ENCODE measurements at regions not wholly inside any gene's neighbourhood (a gene's known extent, or its start where the extent isn't known, plus 50 kb on each side); places are given as distances from the start of the nearest gene placed in this dataset.
A peak's percentile ranks its signal among the peaks of the same experiment; 100 is the strongest.

GRCh38 chr19:30224689-30225606 is 147.2 kb upstream of the ZNF536 start:
- H3K4me1 ChIP-seq (ENCODE audit: control insufficient read depth, insufficient read depth, low read length), result no peaks in the 10 kb centered on the region
- WGBS, result 5% methylated on average over 43 of the region's 43 CpGs
- peak overlapping the region; percentile 57 for H3K4me3 ChIP-seq (ENCODE audit: low read length)
- no peaks in the 10 kb centered on the region for H3K9me3 ChIP-seq (ENCODE audit: control insufficient read depth, low read length)
- no peaks in the 10 kb centered on the region for H3K27me3 ChIP-seq (ENCODE audit: control insufficient read depth, insufficient read depth)
- ATAC-seq (no peak), DNase-seq (peak in 1 of 3 donors; percentile 44)
- no peak overlapping the region for H3K27ac ChIP-seq (ENCODE audit: low read length)
- intact Hi-C loops (cut with DNase I), result loop anchor here in 3 of 4 donors (5.0 to 10.0 kb wide), 3 partner anchors 182 to 427 kb away; no protein-coding TSS in a partner anchor

GRCh38 chr19:30225676-30226463 is 146.3 kb upstream of the ZNF536 start:
- Histone ChIP-seq H3K27me3 (ENCODE audit: control insufficient read depth, insufficient read depth) (no peaks in the 10 kb centered on the region), H3K27ac (ENCODE audit: low read length) (no peak overlapping the region), H3K9me3 (ENCODE audit: control insufficient read depth, low read length) (no peaks in the 10 kb centered on the region), H3K4me1 (ENCODE audit: control insufficient read depth, insufficient read depth, low read length) (no peaks in the 10 kb centered on the region), H3K4me3 (ENCODE audit: low read length) (peak overlapping the region; percentile 57)
- 1% methylated on average over 84 of the region's 84 CpGs for WGBS
- intact Hi-C loops (cut with DNase I), result loop anchor here in 3 of 4 donors (5.0 to 10.0 kb wide), 3 partner anchors 181 to 426 kb away; no protein-coding TSS in a partner anchor
- ATAC-seq, result no peak
- DNase-seq, result peak in 1 of 3 donors; percentile 56

- intact Hi-C loops (cut with DNase I), result loop anchor here in 3 of 4 donors (5.0 to 10.0 kb wide), 3 partner anchors 181 to 426 kb away; no protein-coding TSS in a partner anchor
- no peaks in the 10 kb centered on the region for H3K4me1 ChIP-seq (ENCODE audit: control insufficient read depth, insufficient read depth, low read length)
- 2% methylated on average over 29 of the region's 29 CpGs for WGBS
- ATAC-seq (peak in 1 of 2 donors; percentile 35), DNase-seq (peak in 2 of 3 donors; percentile 65 to 66)
- no peaks in the 10 kb centered on the region for H3K9me3 ChIP-seq (ENCODE audit: control insufficient read depth, low read length)
- H3K4me3 ChIP-seq (ENCODE audit: low read length), result peak overlapping the region; percentile 57
- no peak overlapping the region for H3K27ac ChIP-seq (ENCODE audit: low read length)
- H3K27me3 ChIP-seq (ENCODE audit: control insufficient read depth, insufficient read depth), result no peaks in the 10 kb centered on the region
Measured at GRCh38 chr19:30226464-30227011, 145.6 kb upstream of the ZNF536 start.

GRCh38 chr19:30227012-30227621 is 145.1 kb upstream of the ZNF536 start:
- Histone ChIP-seq H3K4me3 (ENCODE audit: low read length) (peak overlapping the region; percentile 57), H3K27ac (ENCODE audit: low read length) (no peak overlapping the region), H3K9me3 (ENCODE audit: control insufficient read depth, low read length) (no peaks in the 10 kb centered on the region), H3K4me1 (ENCODE audit: control insufficient read depth, insufficient read depth, low read length) (no peaks in the 10 kb centered on the region), H3K27me3 (ENCODE audit: control insufficient read depth, insufficient read depth) (no peaks in the 10 kb centered on the region)
- ATAC-seq (no peak), DNase-seq (peak in 1 of 3 donors; percentile 59)
- intact Hi-C loops (cut with DNase I), result loop anchor here in 3 of 4 donors (5.0 to 10.0 kb wide), 3 partner anchors 180 to 425 kb away; no protein-coding TSS in a partner anchor
- WGBS, result under 1% methylated on average over 35 of the region's 35 CpGs

GRCh38 chr19:30227661-30228112 is 144.5 kb upstream of the ZNF536 start:
- Histone ChIP-seq H3K4me3 (ENCODE audit: low read length) (peak overlapping the region; percentile 57), H3K27me3 (ENCODE audit: control insufficient read depth, insufficient read depth) (no peaks in the 10 kb centered on the region), H3K27ac (ENCODE audit: low read length) (peak overlapping the region; percentile 1), H3K9me3 (ENCODE audit: control insufficient read depth, low read length) (no peaks in the 10 kb centered on the region), H3K4me1 (ENCODE audit: control insufficient read depth, insufficient read depth, low read length) (no peaks in the 10 kb centered on the region)
- ATAC-seq (peak; percentile 73 to 84), DNase-seq (peak; percentile 61 to 86 (median 84))
- under 1% methylated on average over 57 of the region's 57 CpGs for WGBS
- intact Hi-C loops (cut with DNase I), result loop anchor here in 3 of 4 donors (5.0 to 10.0 kb wide), 3 partner anchors 180 to 425 kb away; no protein-coding TSS in a partner anchor

GRCh38 chr19:30228113-30228834 is 143.9 kb upstream of the ZNF536 start:
- Histone ChIP-seq H3K27ac (ENCODE audit: low read length) (no peak overlapping the region), H3K27me3 (ENCODE audit: control insufficient read depth, insufficient read depth) (no peaks in the 10 kb centered on the region), H3K4me1 (ENCODE audit: control insufficient read depth, insufficient read depth, low read length) (no peaks in the 10 kb centered on the region), H3K9me3 (ENCODE audit: control insufficient read depth, low read length) (no peaks in the 10 kb centered on the region), H3K4me3 (ENCODE audit: low read length) (peak overlapping the region; percentile 57)
- DNase-seq (peak in 1 of 3 donors; percentile 61), ATAC-seq (peak in 1 of 2 donors; percentile 16)
- WGBS, result under 1% methylated on average over 62 of the region's 62 CpGs
- intact Hi-C loops (cut with DNase I), result loop anchor here in 3 of 4 donors (5.0 to 10.0 kb wide), 3 partner anchors 179 to 424 kb away; no protein-coding TSS in a partner anchor

- intact Hi-C loops (cut with DNase I), result loop anchor here in 3 of 4 donors (5.0 to 10.0 kb wide), 3 partner anchors 178 to 423 kb away; no protein-coding TSS in a partner anchor
- DNase-seq, result peak in 1 of 3 donors; percentile 53
- peak overlapping the region; percentile 25 for H3K27ac ChIP-seq (ENCODE audit: low read length)
- 4% methylated on average over 35 of the region's 35 CpGs for WGBS
- no peaks in the 10 kb centered on the region for H3K9me3 ChIP-seq (ENCODE audit: control insufficient read depth, low read length)
- peak overlapping the region; percentile 57 for H3K4me3 ChIP-seq (ENCODE audit: low read length)
- no peaks in the 10 kb centered on the region for H3K4me1 ChIP-seq (ENCODE audit: control insufficient read depth, insufficient read depth, low read length)
- no peaks in the 10 kb centered on the region for H3K27me3 ChIP-seq (ENCODE audit: control insufficient read depth, insufficient read depth)
- ATAC-seq, result peak; percentile 13 to 22
Measured at GRCh38 chr19:30228835-30229524, 143.2 kb upstream of the ZNF536 start.

GRCh38 chr19:30229525-30230174 is 142.5 kb upstream of the ZNF536 start:
- ATAC-seq, result peak; percentile 19 to 33
- Histone ChIP-seq H3K4me1 (ENCODE audit: control insufficient read depth, insufficient read depth, low read length) (no peaks in the 10 kb centered on the region), H3K4me3 (ENCODE audit: low read length) (peak overlapping the region; percentile 57), H3K9me3 (ENCODE audit: control insufficient read depth, low read length) (no peaks in the 10 kb centered on the region), H3K27me3 (ENCODE audit: control insufficient read depth, insufficient read depth) (no peaks in the 10 kb centered on the region), H3K27ac (ENCODE audit: low read length) (no peak overlapping the region)
- intact Hi-C loops (cut with DNase I), result loop anchor here (5.0 to 10.0 kb wide), 4 partner anchors 175 to 423 kb away; no protein-coding TSS in a partner anchor
- peak in 1 of 3 donors; percentile 54 for DNase-seq
- 31% methylated on average over 14 of the region's 14 CpGs for WGBS
